Neural progenitor cell (in vitro differentiated cells): ENCODE measurements at regions not wholly inside any gene's neighbourhood (a gene's known extent, or its start where the extent isn't known, plus 50 kb on each side); places are given as distances from the start of the nearest gene placed in this dataset.

Experiments used
- EZH2 ChIP-seq: fragments of 200-600 bp; sonication (generic); IDR thresholded peaks from 2 replicates; pipeline ENCODE4 v1.6.1; 2017; ENCODE audit warnings: antibody characterized with exemption, mild to moderate bottlenecking, moderate library complexity
- EZH2phosphoT487 ChIP-seq: fragments of 200-600 bp; sonication (generic); IDR thresholded peaks from 2 replicates; pipeline ENCODE4 v1.6.1; 2017; ENCODE audit warnings: antibody characterized with exemption
- TF ChIP-seq, protein P1 (sequence below): fragments of 200-600 bp; sonication (generic); IDR thresholded peaks from 2 replicates; pipeline ENCODE4 v1.5.1; 2017; ENCODE audit warnings: antibody characterized with exemption, mild to moderate bottlenecking

DNA sequence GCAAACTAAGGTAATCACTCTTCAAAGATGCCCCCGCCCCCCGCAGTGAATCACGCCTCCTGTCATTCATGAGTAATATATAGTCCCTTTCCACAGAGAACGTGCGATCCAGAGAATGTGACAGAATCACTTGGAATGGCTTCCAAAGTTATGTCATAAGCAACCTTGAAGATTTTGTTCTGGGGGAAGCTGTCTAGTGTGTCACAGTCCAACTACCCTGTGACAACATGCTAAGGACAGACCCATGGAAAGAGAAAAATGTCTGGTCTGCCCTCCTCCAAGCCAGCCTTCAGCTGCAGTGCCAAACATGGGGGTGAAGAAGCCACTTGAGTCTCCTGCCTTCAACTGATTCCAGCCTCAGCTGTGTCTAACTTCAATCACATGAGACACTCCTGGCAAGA is 259.1 kb downstream of the SS18 start:
- TF ChIP-seq EZH2 = no peak
- TF ChIP-seq, protein P1, sequence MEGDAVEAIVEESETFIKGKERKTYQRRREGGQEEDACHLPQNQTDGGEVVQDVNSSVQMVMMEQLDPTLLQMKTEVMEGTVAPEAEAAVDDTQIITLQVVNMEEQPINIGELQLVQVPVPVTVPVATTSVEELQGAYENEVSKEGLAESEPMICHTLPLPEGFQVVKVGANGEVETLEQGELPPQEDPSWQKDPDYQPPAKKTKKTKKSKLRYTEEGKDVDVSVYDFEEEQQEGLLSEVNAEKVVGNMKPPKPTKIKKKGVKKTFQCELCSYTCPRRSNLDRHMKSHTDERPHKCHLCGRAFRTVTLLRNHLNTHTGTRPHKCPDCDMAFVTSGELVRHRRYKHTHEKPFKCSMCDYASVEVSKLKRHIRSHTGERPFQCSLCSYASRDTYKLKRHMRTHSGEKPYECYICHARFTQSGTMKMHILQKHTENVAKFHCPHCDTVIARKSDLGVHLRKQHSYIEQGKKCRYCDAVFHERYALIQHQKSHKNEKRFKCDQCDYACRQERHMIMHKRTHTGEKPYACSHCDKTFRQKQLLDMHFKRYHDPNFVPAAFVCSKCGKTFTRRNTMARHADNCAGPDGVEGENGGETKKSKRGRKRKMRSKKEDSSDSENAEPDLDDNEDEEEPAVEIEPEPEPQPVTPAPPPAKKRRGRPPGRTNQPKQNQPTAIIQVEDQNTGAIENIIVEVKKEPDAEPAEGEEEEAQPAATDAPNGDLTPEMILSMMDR = no peak
- TF ChIP-seq EZH2phosphoT487 = no peak
